HEK293 (cell line): ENCODE measurements at regions not wholly inside any gene's neighbourhood (a gene's known extent, or its start where the extent isn't known, plus 50 kb on each side); places are given as distances from the start of the nearest gene placed in this dataset.

Experiments
- CTCF ChIA-PET: fragments of 350-600 bp; formaldehyde crosslinking; extraction: SDS; loops from one replicate; lab custom pipeline; 2021; ENCODE audit warnings: antibody characterized with exemption; lab: Yijun Ruan, JAX
- POLR2A ChIA-PET: fragments of 300-600 bp; formaldehyde crosslinking; extraction: SDS; loops from one replicate; lab custom pipeline; 2020; ENCODE audit warnings: antibody characterized with exemption, inconsistent platforms; lab: Yijun Ruan, JAX
- H3K27ac ChIP-seq: fragments of 200-500 bp; sonication (Bioruptor generic); 2 replicates; pipeline ENCODE4 v1.5.1; 2014; ENCODE audit warnings: low read depth, low read length, control low read depth, inconsistent platforms; ENCODE audit errors: extremely low read depth
- H3K36me3 ChIP-seq, 2 experiments: fragments of 200-500 bp in 1 of 2; sonication (Bioruptor generic) in 1 of 2; 1 replicate in 1 of 2; 2 replicates in 1 of 2; pipeline ENCODE4 v1.5.1; 2014 to 2017; ENCODE audit warnings: inconsistent platforms in 2 of 2, low read length in 2 of 2; ENCODE audit not compliant: control insufficient read depth in 2 of 2, insufficient read depth in 1 of 2
- H3K4me1 ChIP-seq: fragments of 200-500 bp; sonication (Bioruptor generic); 2 replicates; pipeline ENCODE4 v1.5.1; 2014; ENCODE audit warnings: mild to moderate bottlenecking, low read length, inconsistent platforms; ENCODE audit not compliant: control insufficient read depth, insufficient read depth
- H3K4me3 ChIP-seq: 2 replicates; pipeline ENCODE4 v1.5.1; 2011; ENCODE audit warnings: low read depth, mild to moderate bottlenecking, control low read depth, low read length, moderate library complexity
- H3K9me3 ChIP-seq: fragments of 200-500 bp; sonication (Bioruptor generic); 2 replicates; pipeline ENCODE4 v1.5.1; 2014; ENCODE audit warnings: low read depth, low read length, inconsistent platforms; ENCODE audit not compliant: control insufficient read depth, insufficient read depth
- BCL11B ChIP-seq: fragments of 450-650 bp; formaldehyde crosslinking; IDR thresholded peaks from 2 replicates; pipeline ENCODE4 v1.5.1; 2016; ENCODE audit warnings: low read depth, missing biosample characterization, missing genetic modification characterization
- FEZF1 ChIP-seq: fragments of 450-650 bp; formaldehyde crosslinking; IDR thresholded peaks from 2 replicates; pipeline ENCODE4 v1.5.1; 2016; ENCODE audit warnings: missing biosample characterization, missing genetic modification characterization
- KLF16 ChIP-seq: fragments of 450-650 bp; formaldehyde crosslinking; IDR thresholded peaks from 2 replicates; pipeline ENCODE4 v1.5.1; 2017; ENCODE audit warnings: missing biosample characterization, missing genetic modification characterization
- KLF8 ChIP-seq: fragments of 450-650 bp; formaldehyde crosslinking; IDR thresholded peaks from 2 replicates; pipeline ENCODE4 v1.5.1; 2016; ENCODE audit warnings: missing biosample characterization, missing genetic modification characterization
- SP3 ChIP-seq: fragments of 450-650 bp; formaldehyde crosslinking; IDR thresholded peaks from 2 replicates; pipeline ENCODE4 v1.5.1; 2016; ENCODE audit warnings: missing biosample characterization, missing genetic modification characterization
- TRIM28 ChIP-seq: IDR thresholded peaks from 2 replicates; pipeline ENCODE4 v1.6.1; 2011; ENCODE audit warnings: low read length, control low read depth, borderline replicate concordance
- ZBTB1 ChIP-seq: fragments of 450-650 bp; formaldehyde crosslinking; IDR thresholded peaks from 2 replicates; pipeline ENCODE4 v1.5.1; 2016; ENCODE audit warnings: missing biosample characterization, missing genetic modification characterization
- ZBTB11 ChIP-seq: fragments of 450-650 bp; formaldehyde crosslinking; conservative IDR thresholded peaks from 2 replicates; pipeline ENCODE4 v1.5.1; 2016; ENCODE audit warnings: low read depth, missing biosample characterization, missing genetic modification characterization
- ZBTB21 ChIP-seq: fragments of 450-650 bp; formaldehyde crosslinking; IDR thresholded peaks from 2 replicates; pipeline ENCODE4 v1.5.1; 2017; ENCODE audit warnings: missing biosample characterization, missing genetic modification characterization
- ZBTB48 ChIP-seq: fragments of 450-650 bp; formaldehyde crosslinking; IDR thresholded peaks from 2 replicates; pipeline ENCODE4 v1.5.1; 2016; ENCODE audit warnings: missing biosample characterization, missing genetic modification characterization
- ZNF10 ChIP-seq: fragments of 450-650 bp; formaldehyde crosslinking; IDR thresholded peaks from 2 replicates; pipeline ENCODE4 v1.5.1; 2017; ENCODE audit warnings: missing biosample characterization, missing genetic modification characterization
- ZNF184 ChIP-seq: fragments of 450-650 bp; IDR thresholded peaks from 2 replicates; pipeline ENCODE4 v1.5.1; 2018; ENCODE audit warnings: missing biosample characterization, mild to moderate bottlenecking, missing genetic modification characterization
- ZNF248 ChIP-seq: fragments of 450-650 bp; formaldehyde crosslinking; IDR thresholded peaks from 2 replicates; pipeline ENCODE4 v1.5.1; 2017; ENCODE audit warnings: missing biosample characterization, missing genetic modification characterization
- ZNF302 ChIP-seq: fragments of 450-650 bp; formaldehyde crosslinking; IDR thresholded peaks from 2 replicates; pipeline ENCODE4 v1.5.1; 2016; ENCODE audit warnings: missing biosample characterization, missing genetic modification characterization, low read depth
- ZNF341 ChIP-seq: fragments of 450-650 bp; formaldehyde crosslinking; IDR thresholded peaks from 2 replicates; pipeline ENCODE4; 2016; ENCODE audit warnings: low read depth, missing biosample characterization, missing genetic modification characterization
- ZNF366 ChIP-seq: fragments of 450-650 bp; formaldehyde crosslinking; conservative IDR thresholded peaks from 2 replicates; pipeline ENCODE4 v1.5.1; 2016; ENCODE audit warnings: missing biosample characterization, missing genetic modification characterization
- ZNF513 ChIP-seq: fragments of 450-650 bp; IDR thresholded peaks from 2 replicates; pipeline ENCODE4 v1.5.1; 2018; ENCODE audit warnings: missing biosample characterization, missing genetic modification characterization
- ZNF521 ChIP-seq: fragments of 450-650 bp; formaldehyde crosslinking; IDR thresholded peaks from 2 replicates; pipeline ENCODE4 v1.5.1; 2017; ENCODE audit warnings: missing biosample characterization, mild to moderate bottlenecking, missing genetic modification characterization
- ZNF530 ChIP-seq: fragments of 450-650 bp; formaldehyde crosslinking; IDR thresholded peaks from 2 replicates; pipeline ENCODE4 v1.5.1; 2016; ENCODE audit warnings: low read depth, missing biosample characterization, missing genetic modification characterization
- ZNF610 ChIP-seq: fragments of 450-650 bp; formaldehyde crosslinking; IDR thresholded peaks from 2 replicates; pipeline ENCODE4 v1.5.1; 2016; ENCODE audit warnings: missing biosample characterization, missing genetic modification characterization, borderline replicate concordance
- ZNF664 ChIP-seq: fragments of 450-650 bp; formaldehyde crosslinking; IDR thresholded peaks from 2 replicates; pipeline ENCODE4 v1.5.1; 2016; ENCODE audit warnings: missing biosample characterization, missing genetic modification characterization
- ZXDB ChIP-seq: fragments of 450-650 bp; formaldehyde crosslinking; IDR thresholded peaks from 2 replicates; pipeline ENCODE4 v1.5.1; 2016; ENCODE audit warnings: missing biosample characterization, missing genetic modification characterization
- TF ChIP-seq, protein P1 (sequence below): fragments of 450-650 bp; formaldehyde crosslinking; IDR thresholded peaks from 2 replicates; pipeline ENCODE4 v1.5.1; 2016; ENCODE audit warnings: missing biosample characterization, missing genetic modification characterization
- TF ChIP-seq, protein P2 (sequence below): fragments of 450-650 bp; formaldehyde crosslinking; IDR thresholded peaks from 2 replicates; pipeline ENCODE4 v1.5.1; 2016; ENCODE audit warnings: missing biosample characterization, missing genetic modification characterization
- TF ChIP-seq, protein P3 (sequence below): fragments of 450-650 bp; formaldehyde crosslinking; IDR thresholded peaks from 2 replicates; pipeline ENCODE4 v1.5.1; 2016; ENCODE audit warnings: missing biosample characterization, missing genetic modification characterization

- H3K4me3 ChIP-seq = no peak overlapping the region
- POLR2A ChIA-PET = no interaction called here
- H3K36me3 ChIP-seq = no peaks in the 10 kb centered on the region
- CTCF ChIA-PET = interaction anchor here (0.8 to 1.0 kb wide), 2 partner anchors 12 to 563 kb away, joined by 3 to 4 read pairs; no protein-coding TSS in a partner anchor
- TF ChIP-seq KLF8 (tag by site-specific recombination) (no peak), ZNF513 (tag by site-specific recombination) (no peak), TRIM28 (no peak), ZBTB1 (tag by site-specific recombination) (no peak), ZBTB21 (no peak), ZNF664 (no peak), ZBTB11 (tag by site-specific recombination) (no peak), ZNF248 (tag by site-specific recombination) (no peak), BCL11B (tag by site-specific recombination) (no peak), FEZF1 (tag by site-specific recombination) (no peak), KLF16 (tag by site-specific recombination) (no peak), ZBTB48 (tag by site-specific recombination) (no peak), ZNF10 (tag by site-specific recombination) (no peak), ZNF341 (no peak), ZNF366 (no peak)
- TF ChIP-seq, protein P1, sequence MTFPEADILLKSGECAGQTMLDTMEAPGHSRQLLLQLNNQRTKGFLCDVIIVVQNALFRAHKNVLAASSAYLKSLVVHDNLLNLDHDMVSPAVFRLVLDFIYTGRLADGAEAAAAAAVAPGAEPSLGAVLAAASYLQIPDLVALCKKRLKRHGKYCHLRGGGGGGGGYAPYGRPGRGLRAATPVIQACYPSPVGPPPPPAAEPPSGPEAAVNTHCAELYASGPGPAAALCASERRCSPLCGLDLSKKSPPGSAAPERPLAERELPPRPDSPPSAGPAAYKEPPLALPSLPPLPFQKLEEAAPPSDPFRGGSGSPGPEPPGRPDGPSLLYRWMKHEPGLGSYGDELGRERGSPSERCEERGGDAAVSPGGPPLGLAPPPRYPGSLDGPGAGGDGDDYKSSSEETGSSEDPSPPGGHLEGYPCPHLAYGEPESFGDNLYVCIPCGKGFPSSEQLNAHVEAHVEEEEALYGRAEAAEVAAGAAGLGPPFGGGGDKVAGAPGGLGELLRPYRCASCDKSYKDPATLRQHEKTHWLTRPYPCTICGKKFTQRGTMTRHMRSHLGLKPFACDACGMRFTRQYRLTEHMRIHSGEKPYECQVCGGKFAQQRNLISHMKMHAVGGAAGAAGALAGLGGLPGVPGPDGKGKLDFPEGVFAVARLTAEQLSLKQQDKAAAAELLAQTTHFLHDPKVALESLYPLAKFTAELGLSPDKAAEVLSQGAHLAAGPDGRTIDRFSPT (tag by site-specific recombination) = no peak
- H3K9me3 ChIP-seq = no peaks in the 10 kb centered on the region
- no peak overlapping the region for H3K27ac ChIP-seq
- H3K4me1 ChIP-seq = no peaks in the 10 kb centered on the region
These were observed 72.3 kb downstream of the FAM76B start for GRCh38 chr11:95717314-95717713.

DNA sequence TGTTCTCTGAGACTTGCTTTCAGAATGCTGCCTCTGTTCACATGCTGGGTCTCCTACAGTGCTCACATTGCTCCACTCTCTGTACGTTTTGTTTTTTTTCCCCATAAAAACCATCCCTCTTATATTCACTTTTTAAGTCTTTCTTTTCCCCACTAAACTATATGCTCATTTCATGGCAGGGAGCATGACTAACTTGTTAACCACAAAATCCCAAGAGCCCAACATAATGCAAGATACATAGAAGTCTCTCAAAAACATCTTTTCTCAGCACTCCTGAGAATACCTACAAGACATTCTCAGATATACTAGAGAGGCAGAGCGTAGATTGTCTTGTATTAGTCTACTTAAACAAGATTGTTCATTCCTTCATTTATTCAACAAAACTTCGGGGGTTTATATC is 73.3 kb downstream of the FAM76B start:
- no peaks in the 10 kb centered on the region for H3K4me1 ChIP-seq
- POLR2A ChIA-PET = no interaction called here
- CTCF ChIA-PET = interaction anchor here (0.7 to 1.1 kb wide), 2 partner anchors 14 to 562 kb away, joined by 3 to 5 read pairs; no protein-coding TSS in a partner anchor
- no peaks in the 10 kb centered on the region for H3K9me3 ChIP-seq
- no peak overlapping the region for H3K4me3 ChIP-seq
- no peak overlapping the region for H3K27ac ChIP-seq
- H3K36me3 ChIP-seq = no peaks in the 10 kb centered on the region
- TF ChIP-seq ZNF184 (tag by site-specific recombination) = no peak
- TF ChIP-seq, protein P2, sequence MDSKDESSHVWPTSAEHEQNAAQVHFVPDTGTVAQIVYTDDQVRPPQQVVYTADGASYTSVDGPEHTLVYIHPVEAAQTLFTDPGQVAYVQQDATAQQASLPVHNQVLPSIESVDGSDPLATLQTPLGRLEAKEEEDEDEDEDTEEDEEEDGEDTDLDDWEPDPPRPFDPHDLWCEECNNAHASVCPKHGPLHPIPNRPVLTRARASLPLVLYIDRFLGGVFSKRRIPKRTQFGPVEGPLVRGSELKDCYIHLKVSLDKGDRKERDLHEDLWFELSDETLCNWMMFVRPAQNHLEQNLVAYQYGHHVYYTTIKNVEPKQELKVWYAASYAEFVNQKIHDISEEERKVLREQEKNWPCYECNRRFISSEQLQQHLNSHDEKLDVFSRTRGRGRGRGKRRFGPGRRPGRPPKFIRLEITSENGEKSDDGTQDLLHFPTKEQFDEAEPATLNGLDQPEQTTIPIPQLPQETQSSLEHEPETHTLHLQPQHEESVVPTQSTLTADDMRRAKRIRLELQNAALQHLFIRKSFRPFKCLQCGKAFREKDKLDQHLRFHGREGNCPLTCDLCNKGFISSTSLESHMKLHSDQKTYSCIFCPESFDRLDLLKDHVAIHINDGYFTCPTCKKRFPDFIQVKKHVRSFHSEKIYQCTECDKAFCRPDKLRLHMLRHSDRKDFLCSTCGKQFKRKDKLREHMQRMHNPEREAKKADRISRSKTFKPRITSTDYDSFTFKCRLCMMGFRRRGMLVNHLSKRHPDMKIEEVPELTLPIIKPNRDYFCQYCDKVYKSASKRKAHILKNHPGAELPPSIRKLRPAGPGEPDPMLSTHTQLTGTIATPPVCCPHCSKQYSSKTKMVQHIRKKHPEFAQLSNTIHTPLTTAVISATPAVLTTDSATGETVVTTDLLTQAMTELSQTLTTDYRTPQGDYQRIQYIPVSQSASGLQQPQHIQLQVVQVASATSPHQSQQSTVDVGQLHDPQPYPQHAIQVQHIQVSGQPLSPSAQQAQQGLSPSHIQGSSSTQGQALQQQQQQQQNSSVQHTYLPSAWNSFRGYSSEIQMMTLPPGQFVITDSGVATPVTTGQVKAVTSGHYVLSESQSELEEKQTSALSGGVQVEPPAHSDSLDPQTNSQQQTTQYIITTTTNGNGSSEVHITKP (tag by site-specific recombination) = no peak
- TF ChIP-seq ZNF10 (tag by site-specific recombination) = no peak
- no peak for TF ChIP-seq BCL11B (tag by site-specific recombination)
- TF ChIP-seq ZNF530 = no peak
- TF ChIP-seq ZNF610 = no peak
- TF ChIP-seq ZNF521 (tag by site-specific recombination) = no peak
- no peak for TF ChIP-seq ZNF302 (tag by site-specific recombination)
- TF ChIP-seq, protein P3, sequence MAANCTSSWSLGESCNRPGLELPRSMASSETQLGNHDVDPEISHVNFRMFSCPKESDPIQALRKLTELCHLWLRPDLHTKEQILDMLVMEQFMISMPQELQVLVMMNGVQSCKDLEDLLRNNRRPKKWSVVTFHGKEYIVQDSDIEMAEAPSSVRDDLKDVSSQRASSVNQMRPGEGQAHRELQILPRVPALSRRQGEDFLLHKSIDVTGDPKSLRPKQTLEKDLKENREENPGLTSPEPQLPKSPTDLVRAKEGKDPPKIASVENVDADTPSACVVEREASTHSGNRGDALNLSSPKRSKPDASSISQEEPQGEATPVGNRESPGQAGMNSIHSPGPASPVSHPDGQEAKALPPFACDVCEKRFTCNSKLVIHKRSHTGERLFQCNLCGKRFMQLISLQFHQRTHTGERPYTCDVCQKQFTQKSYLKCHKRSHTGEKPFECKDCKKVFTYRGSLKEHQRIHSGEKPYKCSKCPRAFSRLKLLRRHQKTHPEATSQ (tag by site-specific recombination) = no peak
- TF ChIP-seq SP3 = no peak
- no peak for TF ChIP-seq ZXDB (tag by site-specific recombination)
